Endodermal cell (in vitro differentiated cells): ENCODE measurements at regions not wholly inside any gene's neighbourhood (a gene's known extent, or its start where the extent isn't known, plus 50 kb on each side); places are given as distances from the start of the nearest gene placed in this dataset.
A peak's percentile ranks its signal among the peaks of the same experiment; 100 is the strongest.

Source experiments
- DNase-seq: peaks from one replicate; pipeline ENCODE4 v3.0.0-alpha.2; 2017
- H3K27ac ChIP-seq: 2 replicates; pipeline ENCODE4 v1.5.1; 2013; ENCODE audit warnings: mild to moderate bottlenecking, low read depth, low read length, moderate library complexity
- H3K27me3 ChIP-seq: 2 replicates; pipeline ENCODE4 v1.6.1; 2013; ENCODE audit warnings: mild to moderate bottlenecking, low read length, moderate library complexity; ENCODE audit not compliant: insufficient read depth, control insufficient read depth, poor library complexity, severe bottlenecking
- H3K36me3 ChIP-seq: 2 replicates; pipeline ENCODE4 v1.7.0; 2013; ENCODE audit warnings: mild to moderate bottlenecking, low read length, moderate library complexity; ENCODE audit not compliant: control insufficient read depth, insufficient read depth
- H3K4me1 ChIP-seq: one replicate; pipeline ENCODE4 v1.7.0; 2013; ENCODE audit warnings: low read length; ENCODE audit not compliant: control insufficient read depth, insufficient read depth
- H3K4me3 ChIP-seq: 2 replicates; pipeline ENCODE4 v1.5.1; 2013; ENCODE audit warnings: mild to moderate bottlenecking, low read length, moderate library complexity
- H3K9ac ChIP-seq: 2 replicates; pipeline ENCODE4 v1.6.1; 2013; ENCODE audit warnings: mild to moderate bottlenecking, low read length, moderate library complexity; ENCODE audit not compliant: poor library complexity, severe bottlenecking; ENCODE audit errors: extremely low read depth
- H3K9me3 ChIP-seq: 2 replicates; pipeline ENCODE4 v1.6.1; 2013; ENCODE audit warnings: mild to moderate bottlenecking, low read length, moderate library complexity; ENCODE audit not compliant: control insufficient read depth
- H3K27ac Mint-ChIP-seq: 2 replicates; pipeline ENCODE4 v1.8.0; 2020; ENCODE audit warnings: mixed read lengths
- H3K27me3 Mint-ChIP-seq: 2 replicates; pipeline ENCODE4 v1.8.0; 2021; ENCODE audit warnings: mild to moderate bottlenecking, mixed read lengths; ENCODE audit not compliant: insufficient read depth
- H3K36me3 Mint-ChIP-seq: 2 replicates; pipeline ENCODE4 v1.8.0; 2020; ENCODE audit warnings: low read depth, mixed read lengths
- H3K4me1 Mint-ChIP-seq: 2 replicates; pipeline ENCODE4 v1.8.0; 2020; ENCODE audit warnings: mixed read lengths
- H3K4me3 Mint-ChIP-seq: 2 replicates; pipeline ENCODE4 v1.8.0; 2020; ENCODE audit warnings: mild to moderate bottlenecking, moderate library complexity, mixed read lengths
- H3K9me3 Mint-ChIP-seq: 2 replicates; pipeline ENCODE4 v1.8.0; 2020; ENCODE audit warnings: mild to moderate bottlenecking, mixed read lengths
- CTCF ChIP-seq: fragments of 200-600 bp; sonication (generic); conservative IDR thresholded peaks from 2 replicates; pipeline ENCODE4 v1.5.0; 2021; ENCODE audit warnings: antibody characterized with exemption, mild to moderate bottlenecking
- WGBS, 2 experiments: methylation state at CpG; one replicate each; pipeline versions ENCODE4 v1.1.5 to v1.1.7; 2013; ENCODE audit warnings: missing lambda C conversion rate in 2 of 2, mixed read lengths in 1 of 2; ENCODE audit not compliant: insufficient coverage in 1 of 2, insufficient read length in 1 of 2; 5-methylcytosine and 5-hydroxymethylcytosine counted together

- Histone ChIP-seq H3K9ac (no peak overlapping the region), H3K27me3 (no peaks in the 10 kb centered on the region), H3K36me3 (no peaks in the 10 kb centered on the region), H3K27ac (no peak overlapping the region), H3K4me3 (no peak overlapping the region), H3K9me3 (no peaks in the 10 kb centered on the region), H3K4me1 (no peaks in the 10 kb centered on the region)
- H3K27ac Mint-ChIP-seq = no peak overlapping the region
- DNase-seq = no peak
- 78% methylated on average over 1 of the region's 1 CpG; no CpG with 5 or more reads in 1 of the 2 experiments for WGBS, 2 experiments
- no peaks in the 10 kb centered on the region for H3K4me1 Mint-ChIP-seq
- no peaks in the 10 kb centered on the region for H3K9me3 Mint-ChIP-seq
- H3K4me3 Mint-ChIP-seq = no peak overlapping the region
- H3K36me3 Mint-ChIP-seq = no peaks in the 10 kb centered on the region
- no peaks in the 10 kb centered on the region for H3K27me3 Mint-ChIP-seq
- TF ChIP-seq CTCF = no peak
These were observed 78.4 kb upstream of the EFEMP1 start for GRCh38 chr2:56001947-56002346.

GRCh38 chr2:56008661-56009431, 85.3 kb upstream of the EFEMP1 start:
- Histone ChIP-seq H3K4me1 (no peaks in the 10 kb centered on the region), H3K36me3 (no peaks in the 10 kb centered on the region), H3K27me3 (peaks cover 15% of the 10 kb centered on the region), H3K9me3 (no peaks in the 10 kb centered on the region), H3K27ac (peak overlapping the region; percentile 36), H3K4me3 (no peak overlapping the region), H3K9ac (no peak overlapping the region)
- H3K27ac Mint-ChIP-seq = no peak overlapping the region
- no peaks in the 10 kb centered on the region for H3K9me3 Mint-ChIP-seq
- peak; percentile 86 for DNase-seq
- no peaks in the 10 kb centered on the region for H3K27me3 Mint-ChIP-seq
- 26 to 33% methylated on average over 1 to 8 of the region's 8 CpGs for WGBS, 2 experiments
- TF ChIP-seq CTCF = no peak
- no peaks in the 10 kb centered on the region for H3K36me3 Mint-ChIP-seq
- no peak overlapping the region for H3K4me3 Mint-ChIP-seq
- H3K4me1 Mint-ChIP-seq = peaks cover 2% of the 10 kb centered on the region

GRCh38 chr2:56009758-56010458, 86.3 kb upstream of the EFEMP1 start:
- Histone ChIP-seq H3K4me3 (no peak overlapping the region), H3K27me3 (peaks cover 15% of the 10 kb centered on the region), H3K36me3 (no peaks in the 10 kb centered on the region), H3K9me3 (no peaks in the 10 kb centered on the region), H3K27ac (no peak overlapping the region), H3K9ac (no peak overlapping the region), H3K4me1 (no peaks in the 10 kb centered on the region)
- peaks cover 7% of the 10 kb centered on the region for H3K4me1 Mint-ChIP-seq
- H3K36me3 Mint-ChIP-seq = no peaks in the 10 kb centered on the region
- H3K9me3 Mint-ChIP-seq = no peaks in the 10 kb centered on the region
- H3K4me3 Mint-ChIP-seq = no peak overlapping the region
- DNase-seq = no peak
- H3K27ac Mint-ChIP-seq = no peak overlapping the region
- peak; percentile 84 for TF ChIP-seq CTCF
- no peaks in the 10 kb centered on the region for H3K27me3 Mint-ChIP-seq
- WGBS, 2 experiments = 47 to 100% methylated on average over 1 to 2 of the region's 3 CpGs
